Stimulated activated CD8-positive, alpha-beta memory T cell treated with anti-CD3 and anti-CD28 coated beads, Interleukin-12 subunit alpha, Interleukin-12 subunit beta, amount 100 ng/mL, for 24 hours (primary cell): ENCODE measurements at regions not wholly inside any gene's neighbourhood (a gene's known extent, or its start where the extent isn't known, plus 50 kb on each side); places are given as distances from the start of the nearest gene placed in this dataset.

ENCODE experiments used
- DNase-seq: peaks from one replicate; pipeline ENCODE4 v3.0.0-alpha.2; 2020; ENCODE audit errors: extremely low read depth

DNA sequence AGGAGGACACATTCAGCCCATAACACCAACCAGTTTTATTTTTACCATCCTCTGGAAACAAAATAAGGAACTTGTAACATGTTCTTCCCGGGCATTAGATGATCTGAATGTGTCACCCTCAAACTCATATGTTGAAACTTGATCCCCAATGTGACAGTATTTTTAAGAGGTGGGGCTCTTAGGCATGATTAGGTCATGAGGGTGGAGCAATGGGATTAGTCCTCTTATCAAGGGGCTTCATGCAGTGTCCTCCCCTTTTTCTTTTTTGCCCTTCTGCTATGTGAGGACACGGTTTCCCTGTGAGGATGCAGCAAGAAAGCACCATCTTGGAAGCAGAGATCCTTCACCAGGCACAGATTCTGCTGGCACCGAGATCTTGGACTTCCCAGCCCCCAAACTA, 401.5 kb upstream of the TRIB2 start:
- DNase-seq = no peak

- no peak for DNase-seq
These were observed 400.3 kb upstream of the TRIB2 start for GRCh38 chr2:12316476-12316875.

DNA sequence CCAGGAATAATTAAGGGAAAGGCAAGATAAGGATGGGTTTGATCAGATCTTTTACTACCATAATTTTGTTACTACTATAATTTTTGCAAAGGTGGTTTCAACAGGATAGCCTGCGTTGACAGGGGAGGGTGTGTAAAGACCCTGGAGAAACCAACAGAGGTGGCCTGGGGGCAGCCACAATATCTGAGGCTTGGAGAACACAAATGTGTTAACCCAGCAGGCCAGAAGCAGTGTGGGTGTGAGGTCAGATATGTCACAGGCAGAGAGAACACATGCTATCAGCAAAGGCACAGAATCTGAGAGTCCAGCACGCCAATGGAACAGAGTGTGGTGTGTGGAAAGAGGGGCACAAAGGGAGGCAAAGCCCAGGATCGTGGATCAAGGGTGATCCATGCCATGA, 399.4 kb upstream of the TRIB2 start:
- no peak for DNase-seq

DNA sequence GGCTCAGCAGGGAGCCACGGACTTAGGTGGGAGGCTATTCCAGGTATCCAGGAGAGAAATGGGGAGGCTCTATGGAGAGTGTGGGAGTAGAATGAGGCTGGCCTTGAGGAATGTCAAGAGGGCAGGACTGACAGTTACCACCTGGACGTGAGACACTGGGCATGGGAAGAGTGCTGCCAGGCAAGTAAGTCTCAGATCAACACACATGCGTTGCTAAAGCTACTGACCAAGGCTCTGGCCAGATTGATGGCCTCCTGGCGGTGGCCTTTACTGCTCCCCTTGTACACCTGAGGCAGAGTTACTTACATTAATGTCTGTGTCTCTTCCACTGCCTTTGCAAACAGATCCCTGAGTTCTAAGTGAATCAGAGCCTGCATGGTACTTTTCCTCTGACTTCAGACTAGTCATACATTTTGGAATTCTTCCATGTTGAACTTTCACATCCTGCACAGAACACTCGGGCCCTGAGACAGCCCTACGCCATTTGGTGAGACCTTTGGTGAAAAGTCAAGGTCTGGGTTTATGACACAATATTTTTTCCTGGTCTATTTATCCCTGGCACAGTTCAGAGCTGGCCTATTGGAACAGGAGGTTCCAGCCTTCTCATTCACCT, 398.8 kb upstream of the TRIB2 start:
- no peak for DNase-seq

DNA sequence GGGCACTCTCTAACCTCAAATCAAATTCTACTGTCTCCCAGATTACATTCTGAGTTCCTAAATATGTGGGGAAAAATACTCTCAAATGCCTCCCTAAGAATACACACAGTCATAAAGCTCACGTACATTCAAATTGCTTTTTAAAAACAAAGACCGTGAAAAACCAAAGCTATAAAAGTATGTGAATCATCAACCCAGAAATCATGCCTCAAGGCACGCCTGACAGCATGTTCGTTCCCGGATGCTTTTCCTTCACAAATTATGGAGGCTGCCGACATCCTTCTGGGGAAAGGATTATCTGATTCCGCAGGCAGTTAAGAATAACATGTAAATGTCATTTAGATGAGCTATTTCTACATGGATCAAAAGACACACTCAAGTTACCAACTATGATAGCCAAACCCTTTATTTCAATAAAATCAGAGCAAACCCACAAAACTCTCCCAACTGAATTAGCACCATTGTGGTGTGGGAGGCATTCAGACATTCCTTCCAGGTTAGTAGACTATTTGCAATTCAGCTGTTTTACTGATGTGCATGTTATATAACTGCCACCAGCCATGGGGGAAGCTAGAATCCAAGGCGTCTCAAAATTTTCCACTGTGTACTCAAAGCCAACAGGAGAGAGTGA, 398.2 kb upstream of the TRIB2 start:
- DNase-seq = no peak

- DNase-seq = no peak
These were observed 396.6 kb upstream of the TRIB2 start for GRCh38 chr2:12320027-12320734.

DNA sequence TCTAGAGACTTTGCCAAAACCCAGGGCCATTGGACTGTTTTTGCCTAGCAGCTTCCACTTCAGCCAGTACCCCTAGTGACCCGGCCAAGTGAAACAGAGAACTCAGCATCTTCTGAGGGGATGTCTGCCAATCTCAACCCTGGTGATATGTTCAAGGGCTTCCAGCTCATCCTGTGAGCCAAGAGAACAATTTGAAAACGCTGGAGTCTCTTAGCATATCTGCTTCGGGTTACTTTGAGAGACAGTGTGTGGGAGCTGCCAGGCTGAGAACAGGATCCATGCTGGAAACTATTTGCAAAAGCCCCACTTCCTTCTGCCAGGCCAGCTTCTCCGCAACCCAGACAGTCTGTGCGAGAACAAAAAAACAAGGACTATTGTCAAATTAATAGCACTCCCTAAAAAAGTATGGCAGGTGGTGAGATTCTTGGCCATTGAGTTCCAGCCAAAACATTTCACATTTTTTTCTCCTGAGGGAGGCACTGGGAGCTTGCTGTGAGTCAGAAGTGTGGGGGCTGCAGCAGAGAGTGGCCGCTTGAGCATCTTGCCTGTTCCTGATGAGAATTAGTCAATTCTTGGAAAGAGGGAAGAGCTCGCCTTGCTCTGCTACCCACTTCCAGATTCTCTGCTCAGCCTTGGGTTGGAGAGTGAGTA, 395.6 kb upstream of the TRIB2 start:
- no peak for DNase-seq

- DNase-seq = no peak
These were observed 394.9 kb upstream of the TRIB2 start for GRCh38 chr2:12321886-12322285.

DNA sequence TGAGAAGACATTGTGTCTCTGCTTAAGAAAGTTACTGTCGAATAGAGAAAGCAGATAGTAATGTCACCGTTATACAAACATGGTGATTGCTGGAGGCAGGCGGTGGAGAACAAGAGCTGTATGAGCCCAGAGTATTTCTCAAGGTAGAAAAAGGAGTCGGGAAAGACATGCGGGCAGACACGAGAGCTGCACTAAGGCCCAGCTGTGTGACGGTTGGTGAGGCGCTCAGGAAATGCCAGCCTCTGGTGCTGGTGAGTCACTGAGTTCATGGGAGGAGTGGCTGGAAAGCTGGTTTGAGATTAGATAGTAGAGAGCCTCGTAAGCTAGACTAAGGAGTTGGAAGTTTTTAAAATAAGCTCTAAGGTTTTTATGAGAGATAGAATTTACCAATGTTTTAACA, 390.9 kb upstream of the TRIB2 start:
- no peak for DNase-seq

DNA sequence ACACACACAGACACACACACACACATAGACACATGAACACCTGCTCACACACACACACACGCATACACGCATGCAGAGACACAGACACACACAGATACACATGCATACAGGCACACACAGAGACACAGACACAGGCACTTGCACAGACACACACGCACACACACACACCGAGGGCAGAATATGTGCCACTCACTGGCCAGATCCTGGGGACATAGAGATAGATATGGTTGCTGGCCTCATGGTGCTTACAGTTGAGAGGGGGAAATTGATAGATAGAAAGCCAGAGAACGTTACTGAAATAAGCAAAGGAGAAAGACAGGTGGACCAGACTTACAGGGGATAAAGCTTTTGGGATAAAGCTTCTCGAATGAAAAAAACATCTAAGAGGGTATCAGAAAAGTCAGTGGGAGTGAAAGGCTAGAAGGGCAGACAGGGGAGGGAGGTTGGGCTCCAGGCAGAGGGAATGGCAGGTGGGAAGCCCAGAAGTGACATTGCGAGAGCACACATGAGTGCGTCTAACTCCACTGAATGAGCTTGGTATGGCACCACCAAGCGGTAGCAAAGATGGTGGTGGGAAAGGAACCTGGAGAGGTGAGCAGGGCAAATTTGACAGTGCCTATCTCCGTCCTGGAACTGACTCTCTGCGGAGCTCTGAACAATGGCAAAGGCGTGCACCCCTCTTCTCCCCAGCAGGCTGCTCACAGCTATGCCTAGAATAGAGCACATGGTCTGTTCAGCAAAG, 390.1 kb upstream of the TRIB2 start:
- no peak for DNase-seq

DNA sequence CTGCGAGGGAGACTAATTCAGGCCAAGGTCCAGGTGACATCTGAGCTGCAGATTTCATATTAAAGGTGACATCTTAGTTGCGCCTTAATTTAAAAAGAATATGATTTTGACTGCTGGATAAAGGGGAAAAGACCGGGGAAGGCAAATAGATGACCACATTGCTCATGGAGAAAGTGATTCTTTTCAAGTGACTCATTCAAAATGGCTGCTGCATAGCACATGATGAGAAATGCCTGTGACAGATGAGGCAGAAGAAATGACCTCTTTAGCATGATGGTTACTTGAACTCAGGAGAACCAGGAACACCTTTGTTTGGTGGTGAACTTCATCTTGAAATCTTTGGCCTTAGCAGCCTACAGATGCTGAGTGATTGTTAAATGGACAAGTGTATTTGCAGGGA, 385.8 kb upstream of the TRIB2 start:
- no peak for DNase-seq

GRCh38 chr2:12331698-12332097, 385.0 kb upstream of the TRIB2 start:
- no peak for DNase-seq

GRCh38 chr2:12333293-12333692, 383.4 kb upstream of the TRIB2 start:
- no peak for DNase-seq

- no peak for DNase-seq
These were observed 382.2 kb upstream of the TRIB2 start for GRCh38 chr2:12334412-12334966.

DNA sequence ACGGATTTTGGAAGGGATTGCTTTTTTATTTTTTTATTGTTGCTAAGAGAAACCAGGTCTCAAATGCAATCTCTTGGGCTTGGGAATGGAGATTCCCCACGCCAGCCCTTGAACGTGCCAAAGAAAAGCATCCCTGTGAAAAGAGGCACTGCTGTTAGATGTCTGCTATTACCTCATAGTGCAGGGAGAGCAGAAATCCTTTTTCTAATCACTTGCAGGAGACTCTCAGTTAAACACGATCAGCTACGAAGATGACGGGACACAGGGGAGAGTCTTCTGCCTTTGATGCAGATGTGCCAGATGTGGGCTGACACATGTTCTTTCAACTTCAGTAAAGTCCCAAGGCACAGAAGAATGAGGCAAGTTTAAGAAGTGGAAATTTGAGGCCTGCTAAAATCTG, 381.6 kb upstream of the TRIB2 start:
- DNase-seq = no peak

DNA sequence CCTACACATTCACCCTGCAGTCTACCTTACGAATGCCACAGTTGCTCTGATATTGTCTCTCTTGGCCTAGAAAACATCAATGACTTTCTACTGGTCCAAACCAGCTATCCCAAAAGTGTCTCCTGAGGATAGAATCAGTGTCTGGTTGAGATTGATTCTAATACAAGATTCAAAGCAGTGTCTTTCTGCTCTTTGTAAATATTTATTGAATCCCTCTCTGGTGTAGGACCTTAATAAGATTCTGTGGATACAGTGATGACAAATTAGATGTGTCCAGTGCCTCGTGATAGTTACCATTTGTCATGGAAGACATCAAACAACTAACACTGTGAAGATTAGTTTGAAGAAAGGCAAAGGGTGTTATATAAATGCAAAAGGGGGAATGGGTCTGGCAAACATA, 380.7 kb upstream of the TRIB2 start:
- DNase-seq = no peak

DNA sequence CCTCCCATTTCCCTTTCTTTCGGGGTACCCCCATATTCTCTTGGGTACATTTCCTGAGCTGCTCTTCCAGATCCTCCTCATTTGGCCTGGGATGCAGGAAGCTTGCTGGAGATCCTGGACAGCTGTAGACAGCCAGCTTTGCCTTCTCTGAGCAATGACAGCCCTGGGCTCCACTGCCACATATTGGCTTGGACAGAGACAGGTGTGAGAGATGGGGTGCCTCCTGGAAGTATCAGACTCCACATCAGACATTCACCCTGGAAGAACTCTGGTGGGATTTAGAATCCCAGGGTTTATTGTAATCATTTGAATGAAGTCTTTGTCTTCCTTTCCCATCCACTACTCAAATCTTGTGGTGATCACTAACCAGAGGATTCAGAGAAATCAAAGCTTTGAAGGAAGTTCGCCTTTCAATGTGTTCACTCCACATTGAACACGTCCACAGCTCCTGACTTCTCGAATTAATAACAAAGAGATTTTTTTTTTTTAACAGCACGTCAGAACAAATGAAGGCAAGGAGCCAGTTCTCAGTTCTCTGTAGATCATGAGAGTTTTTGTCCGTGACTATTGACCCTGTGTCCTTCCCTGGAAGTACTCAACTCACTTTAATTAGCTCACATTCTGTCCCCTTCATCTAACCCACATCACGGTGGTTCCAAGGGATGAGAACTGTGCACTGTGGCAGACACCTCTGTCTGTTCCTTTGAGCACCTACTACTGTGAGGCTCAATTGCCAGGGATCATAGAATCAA, 377.6 kb upstream of the TRIB2 start:
- DNase-seq = no peak

GRCh38 chr2:12340164-12340563, 376.6 kb upstream of the TRIB2 start:
- no peak for DNase-seq

- DNase-seq = no peak
These were observed 375.5 kb upstream of the TRIB2 start for GRCh38 chr2:12341215-12341614.

- no peak for DNase-seq
These were observed 374.8 kb upstream of the TRIB2 start for GRCh38 chr2:12341920-12342319.

DNA sequence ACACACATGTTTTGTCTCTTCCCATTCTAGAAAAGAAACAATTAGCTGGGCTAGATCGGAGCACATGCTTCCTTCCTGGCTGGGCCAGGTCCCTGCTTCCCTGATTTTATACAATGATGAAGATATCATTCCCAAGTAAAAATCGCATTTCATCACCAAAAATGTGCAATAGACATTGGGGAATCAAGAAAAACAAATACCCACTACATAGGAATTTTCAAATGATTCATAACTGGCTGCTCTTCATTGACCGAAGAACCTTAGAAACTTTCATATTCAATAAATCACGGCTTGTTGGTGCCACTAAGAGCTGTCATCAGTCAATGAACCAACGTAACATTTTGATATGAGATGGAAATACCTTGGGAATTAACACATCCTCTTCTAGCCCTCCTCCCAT, 373.6 kb upstream of the TRIB2 start:
- no peak for DNase-seq
